GM12892 (cell line): ENCODE measurements at regions not wholly inside any gene's neighbourhood (a gene's known extent, or its start where the extent isn't known, plus 50 kb on each side); places are given as distances from the start of the nearest gene placed in this dataset.

Experiments
- POLR2A ChIP-seq: IDR thresholded peaks from 2 replicates; pipeline ENCODE4 v1.6.1; 2011; ENCODE audit warnings: low read depth, low read length, control low read depth
- POLR2AphosphoS5 ChIP-seq: IDR thresholded peaks from 2 replicates; pipeline ENCODE4 v1.6.1; 2011; ENCODE audit warnings: low read depth, low read length, control low read depth
- TAF1 ChIP-seq: IDR thresholded peaks from 2 replicates; pipeline ENCODE4 v1.6.1; 2011; ENCODE audit warnings: low read depth, mild to moderate bottlenecking, control low read depth, low read length, borderline replicate concordance

DNA sequence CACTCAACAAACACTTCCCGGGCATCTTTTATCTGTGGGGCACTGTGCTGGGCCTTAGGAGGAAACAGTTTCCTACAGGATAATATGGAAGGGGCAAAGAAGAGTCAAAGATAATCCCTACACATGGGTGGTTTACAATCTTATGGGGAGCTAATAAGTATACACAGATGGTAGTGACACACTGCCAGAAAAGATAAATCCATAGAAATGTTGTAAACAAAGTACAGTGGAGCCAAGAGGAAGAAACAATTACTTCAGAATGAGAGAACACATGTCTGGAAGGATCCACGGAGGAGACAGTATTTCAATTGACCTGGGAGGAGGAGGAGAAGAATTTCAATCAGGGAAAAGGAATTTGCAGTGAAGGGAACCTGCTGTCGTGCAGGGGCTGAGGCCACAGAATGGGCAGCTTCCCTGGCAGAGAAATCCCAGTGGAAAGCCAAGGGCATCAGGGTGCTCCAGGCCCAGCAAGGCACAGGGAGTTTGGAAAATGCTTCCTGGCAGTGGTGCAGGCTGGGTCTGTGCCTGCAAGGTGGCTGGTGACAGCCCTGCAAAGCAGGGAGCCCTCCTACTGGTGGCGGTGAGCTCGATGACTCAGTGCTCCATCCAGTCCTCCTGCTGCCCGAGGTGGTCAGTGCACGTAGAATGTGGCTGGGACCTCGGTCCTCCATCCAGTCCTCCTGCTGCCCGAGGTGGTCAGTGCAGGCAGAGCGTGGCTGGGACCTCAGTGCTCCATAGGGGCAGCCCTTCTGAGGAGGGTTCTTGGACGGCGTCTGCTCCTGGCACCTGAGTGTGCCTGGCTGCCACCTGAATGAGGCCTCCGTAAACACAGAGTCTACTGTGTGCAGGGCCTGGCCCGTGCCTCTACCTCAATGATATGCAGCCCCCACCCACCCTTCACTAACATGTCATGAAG lies 444.3 kb upstream of the B3GAT1 start:
- TF ChIP-seq POLR2A (no peak), TAF1 (no peak), POLR2AphosphoS5 (no peak)
